ENCODE measurements at regions not wholly inside any gene's neighbourhood (a gene's known extent, or its start where the extent isn't known, plus 50 kb on each side); places are given as distances from the start of the nearest gene placed in this dataset.

DNA sequence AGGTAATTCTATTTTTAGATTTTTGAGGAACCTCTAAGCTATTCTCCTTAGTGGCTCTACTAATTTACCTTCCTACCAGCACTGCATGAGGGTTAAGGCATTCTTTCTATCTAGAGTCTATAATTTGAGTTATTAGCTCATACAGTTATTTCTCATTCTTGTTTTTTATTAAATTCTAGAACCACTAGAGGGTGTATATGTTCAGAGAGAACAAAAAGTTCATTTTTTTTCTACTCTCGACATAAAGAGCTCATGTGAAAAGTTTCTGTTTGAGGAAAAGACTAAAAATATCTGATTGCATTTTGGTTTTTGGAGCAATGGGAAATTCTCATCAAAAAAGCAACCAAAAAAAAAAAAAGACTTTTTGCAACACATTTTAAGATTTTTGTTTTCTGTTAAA lies 57.0 kb upstream of the LRAT start:
- TF ChIP-seq, protein P1, sequence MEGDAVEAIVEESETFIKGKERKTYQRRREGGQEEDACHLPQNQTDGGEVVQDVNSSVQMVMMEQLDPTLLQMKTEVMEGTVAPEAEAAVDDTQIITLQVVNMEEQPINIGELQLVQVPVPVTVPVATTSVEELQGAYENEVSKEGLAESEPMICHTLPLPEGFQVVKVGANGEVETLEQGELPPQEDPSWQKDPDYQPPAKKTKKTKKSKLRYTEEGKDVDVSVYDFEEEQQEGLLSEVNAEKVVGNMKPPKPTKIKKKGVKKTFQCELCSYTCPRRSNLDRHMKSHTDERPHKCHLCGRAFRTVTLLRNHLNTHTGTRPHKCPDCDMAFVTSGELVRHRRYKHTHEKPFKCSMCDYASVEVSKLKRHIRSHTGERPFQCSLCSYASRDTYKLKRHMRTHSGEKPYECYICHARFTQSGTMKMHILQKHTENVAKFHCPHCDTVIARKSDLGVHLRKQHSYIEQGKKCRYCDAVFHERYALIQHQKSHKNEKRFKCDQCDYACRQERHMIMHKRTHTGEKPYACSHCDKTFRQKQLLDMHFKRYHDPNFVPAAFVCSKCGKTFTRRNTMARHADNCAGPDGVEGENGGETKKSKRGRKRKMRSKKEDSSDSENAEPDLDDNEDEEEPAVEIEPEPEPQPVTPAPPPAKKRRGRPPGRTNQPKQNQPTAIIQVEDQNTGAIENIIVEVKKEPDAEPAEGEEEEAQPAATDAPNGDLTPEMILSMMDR (conservative IDR thresholded peaks at IDR 0.05; ENCODE audit: low read depth, low read length) = peak; percentile 43; the same call in 1 of the 2 replicates
- TF ChIP-seq EZH2 (IDR thresholded peaks at IDR 0.05; ENCODE audit: low read length, unreplicated experiment) = no peak

Data from PC-3 (cell line).